Activated B cell treated with CpG ODN at 0.5 μM for 24 hours (primary cell): ENCODE measurements at regions not wholly inside any gene's neighbourhood (a gene's known extent, or its start where the extent isn't known, plus 50 kb on each side); places are given as distances from the start of the nearest gene placed in this dataset.

Experiments used
- ATAC-seq: fragments of 200-7000 bp; cut with Tn5 transposase; one replicate; pipeline ENCODE4 v1.10.0; 2021; ENCODE audit warnings: low read depth, mild to moderate bottlenecking, moderate library complexity
- CTCF ChIA-PET: fragments of 350-600 bp; sonication (Branson Sonifier 250); formaldehyde crosslinking; loops from one replicate; lab custom pipeline; 2021; ENCODE audit warnings: antibody characterized with exemption; lab: Charles Lee
- POLR2A ChIA-PET: fragments of 350-600 bp; sonication (Branson Sonifier 250); formaldehyde crosslinking; loops from one replicate; lab custom pipeline; 2021; ENCODE audit warnings: antibody characterized with exemption; lab: Charles Lee
- DNase-seq: peaks from one replicate; pipeline ENCODE4 v3.0.0; 2022
- H3K27ac Mint-ChIP-seq: one replicate; pipeline ENCODE4 v1.8.0; 2020; ENCODE audit warnings: mixed read lengths
- H3K27me3 Mint-ChIP-seq: one replicate; pipeline ENCODE4 v1.8.0; 2021; ENCODE audit warnings: mixed read lengths
- H3K36me3 Mint-ChIP-seq: one replicate; pipeline ENCODE4 v1.8.0; 2021; ENCODE audit warnings: low read depth, mixed read lengths
- H3K4me1 Mint-ChIP-seq: one replicate; pipeline ENCODE4 v1.8.0; 2021; ENCODE audit warnings: mixed read lengths
- H3K4me3 Mint-ChIP-seq: one replicate; pipeline ENCODE4 v1.8.0; 2020; ENCODE audit warnings: mild to moderate bottlenecking, mixed read lengths
- H3K9me3 Mint-ChIP-seq: one replicate; pipeline ENCODE4 v1.8.0; 2020; ENCODE audit warnings: mixed read lengths
- CTCF ChIP-seq: fragments of 200-600 bp; IDR thresholded peaks from one replicate; pipeline ENCODE4 v1.8.0; 2022; ENCODE audit warnings: antibody characterized with exemption, mild to moderate bottlenecking
- intact Hi-C: fragments of 100-400 bp; cut with micrococcal nuclease; formaldehyde crosslinking; loops from one replicate; pipeline ENCODE4 v1.15.1; 2024

- intact Hi-C loops: no loop called here
- Mint-ChIP-seq H3K4me3 (no peak overlapping the region), H3K36me3 (no peaks in the 10 kb centered on the region), H3K9me3 (no peaks in the 10 kb centered on the region), H3K27ac (no peak overlapping the region), H3K4me1 (no peaks in the 10 kb centered on the region), H3K27me3 (peaks cover 12% of the 10 kb centered on the region)
- ChIA-PET POLR2A (no interaction called here), CTCF (no interaction called here)
- ATAC-seq (no peak), DNase-seq (no peak)
- TF ChIP-seq CTCF: no peak
Measured at GRCh38 chrX:46295963-46296362, 249.3 kb downstream of the ZNF674 start.

GRCh38 chrX:46294234-46294633, 251.0 kb downstream of the ZNF674 start:
- no peaks in the 10 kb centered on the region for H3K36me3 Mint-ChIP-seq
- peaks cover 12% of the 10 kb centered on the region for H3K27me3 Mint-ChIP-seq
- no peaks in the 10 kb centered on the region for H3K9me3 Mint-ChIP-seq
- DNase-seq: no peak
- TF ChIP-seq CTCF: no peak
- no peak for ATAC-seq
- intact Hi-C loops: no loop called here
- ChIA-PET CTCF (no interaction called here), POLR2A (no interaction called here)
- no peak overlapping the region for H3K27ac Mint-ChIP-seq
- H3K4me1 Mint-ChIP-seq: no peaks in the 10 kb centered on the region
- H3K4me3 Mint-ChIP-seq: no peak overlapping the region

- Mint-ChIP-seq H3K36me3 (no peaks in the 10 kb centered on the region), H3K4me3 (no peak overlapping the region), H3K27me3 (no peaks in the 10 kb centered on the region), H3K27ac (no peak overlapping the region), H3K4me1 (peaks cover 3% of the 10 kb centered on the region), H3K9me3 (no peaks in the 10 kb centered on the region)
- TF ChIP-seq CTCF: no peak
- ATAC-seq (no peak), DNase-seq (no peak)
- intact Hi-C loops: no loop called here
- ChIA-PET POLR2A (no interaction called here), CTCF (no interaction called here)
Measured at GRCh38 chrX:46279925-46280313, 265.3 kb downstream of the ZNF674 start.

- CTCF ChIA-PET: no interaction called here
- ATAC-seq: no peak
Measured at GRCh38 chrX:46279214-46279924, 265.9 kb downstream of the ZNF674 start.

GRCh38 chrX:46278572-46278971, 266.6 kb downstream of the ZNF674 start:
- POLR2A ChIA-PET: no interaction called here
- no peak for ATAC-seq
- no peaks in the 10 kb centered on the region for H3K36me3 Mint-ChIP-seq
- no peak for TF ChIP-seq CTCF
- no peaks in the 10 kb centered on the region for H3K27me3 Mint-ChIP-seq
- H3K4me1 Mint-ChIP-seq: peaks cover 3% of the 10 kb centered on the region
- no peak overlapping the region for H3K4me3 Mint-ChIP-seq
- no peak for DNase-seq
- CTCF ChIA-PET: no interaction called here
- intact Hi-C loops: no loop called here
- no peaks in the 10 kb centered on the region for H3K9me3 Mint-ChIP-seq
- no peak overlapping the region for H3K27ac Mint-ChIP-seq

More at GRCh38 chrX:46279214-46279924, 265.9 kb downstream of the ZNF674 start:
- TF ChIP-seq CTCF: no peak
- no peak for DNase-seq
- Mint-ChIP-seq H3K27me3 (no peaks in the 10 kb centered on the region), H3K9me3 (no peaks in the 10 kb centered on the region), H3K36me3 (no peaks in the 10 kb centered on the region), H3K4me3 (no peak overlapping the region), H3K27ac (no peak overlapping the region), H3K4me1 (peaks cover 3% of the 10 kb centered on the region)
- intact Hi-C loops: no loop called here
- POLR2A ChIA-PET: no interaction called here
